Fibroblast of pulmonary artery (primary cell): ENCODE measurements at regions not wholly inside any gene's neighbourhood (a gene's known extent, or its start where the extent isn't known, plus 50 kb on each side); places are given as distances from the start of the nearest gene placed in this dataset.

Experiments used
- DNase-seq: peaks from one replicate; pipeline ENCODE4 v3.0.0-alpha.2; 2010; ENCODE audit warnings: low read depth
- H3K4me3 ChIP-seq: replicated peaks from 2 replicates; pipeline ENCODE4 v1.5.1; 2011; ENCODE audit warnings: low read depth, mild to moderate bottlenecking, control low read depth, low read length, moderate library complexity
- CTCF ChIP-seq: IDR thresholded peaks from 2 replicates; pipeline ENCODE4 v1.5.1; 2011; ENCODE audit warnings: mild to moderate bottlenecking, control low read depth, low read length, inconsistent platforms; ENCODE audit errors: missing control alignments

GRCh38 chr2:145085612-145086011 lies 565.7 kb upstream of the ZEB2 start:
- no peak overlapping the region for H3K4me3 ChIP-seq
- no peak for TF ChIP-seq CTCF
- peak; percentile 41 for DNase-seq

GRCh38 chr2:145080426-145080825 lies 560.5 kb upstream of the ZEB2 start:
- no peak overlapping the region for H3K4me3 ChIP-seq
- DNase-seq, result no peak
- no peak for TF ChIP-seq CTCF

- no peak for DNase-seq
- no peak overlapping the region for H3K4me3 ChIP-seq
- TF ChIP-seq CTCF, result no peak
Measured at GRCh38 chr2:145079641-145080040, 559.7 kb upstream of the ZEB2 start.

GRCh38 chr2:145078923-145079322 lies 559.0 kb upstream of the ZEB2 start:
- no peak for DNase-seq
- no peak overlapping the region for H3K4me3 ChIP-seq
- no peak for TF ChIP-seq CTCF

- no peak for TF ChIP-seq CTCF
- no peak overlapping the region for H3K4me3 ChIP-seq
- no peak for DNase-seq
Measured at GRCh38 chr2:145076085-145076484, 556.2 kb upstream of the ZEB2 start.

GRCh38 chr2:145075454-145076062 lies 555.6 kb upstream of the ZEB2 start:
- no peak for DNase-seq
- no peak overlapping the region for H3K4me3 ChIP-seq
- TF ChIP-seq CTCF, result no peak

GRCh38 chr2:145070703-145071102 lies 550.8 kb upstream of the ZEB2 start:
- TF ChIP-seq CTCF, result no peak
- DNase-seq, result no peak
- no peak overlapping the region for H3K4me3 ChIP-seq
